ENCODE measurements at regions not wholly inside any gene's neighbourhood (a gene's known extent, or its start where the extent isn't known, plus 50 kb on each side); places are given as distances from the start of the nearest gene placed in this dataset.

GRCh38 chr5:125044491-125045282 is 298.2 kb upstream of the ZNF608 start:
- no peak overlapping the region for H3K27ac ChIP-seq (ENCODE audit: low read depth, low read length)

GRCh38 chr5:125045646-125046045 is 299.2 kb upstream of the ZNF608 start:
- H3K9ac ChIP-seq (ENCODE audit: low read depth in 1 of 3, low read length in 3 of 3), result no peak overlapping the region
- H3K4me1 ChIP-seq (ENCODE audit: control insufficient read depth in 3 of 3, insufficient read depth in 3 of 3, low read length in 3 of 3), result peaks cover 14 to 25% (median 20%) of the 10 kb centered on the region in 3 donors
- no peak overlapping the region for H3K4me3 ChIP-seq (ENCODE audit: low read length in 3 of 3)
- H3K27ac ChIP-seq (ENCODE audit: low read depth, low read length), result no peak overlapping the region
- no peaks in the 10 kb centered on the region for H3K27me3 ChIP-seq (ENCODE audit: control insufficient read depth in 3 of 3, insufficient read depth in 3 of 3, low read length in 3 of 3)
- H3K36me3 ChIP-seq (ENCODE audit: control insufficient read depth in 3 of 3, insufficient read depth in 3 of 3, low read length in 3 of 3), result no peaks in the 10 kb centered on the region
- no peaks in the 10 kb centered on the region for H3K9me3 ChIP-seq (ENCODE audit: control insufficient read depth in 3 of 3, low read length in 3 of 3)

More at GRCh38 chr5:125044491-125045282, 298.2 kb upstream of the ZNF608 start:
- Histone ChIP-seq H3K9ac (ENCODE audit: low read depth in 1 of 3, low read length in 3 of 3) (no peak overlapping the region), H3K4me1 (ENCODE audit: control insufficient read depth in 3 of 3, insufficient read depth in 3 of 3, low read length in 3 of 3) (peaks cover 14 to 25% (median 20%) of the 10 kb centered on the region in 3 donors), H3K27me3 (ENCODE audit: control insufficient read depth in 3 of 3, insufficient read depth in 3 of 3, low read length in 3 of 3) (no peaks in the 10 kb centered on the region), H3K36me3 (ENCODE audit: control insufficient read depth in 3 of 3, insufficient read depth in 3 of 3, low read length in 3 of 3) (no peaks in the 10 kb centered on the region), H3K9me3 (ENCODE audit: control insufficient read depth in 3 of 3, low read length in 3 of 3) (no peaks in the 10 kb centered on the region), H3K4me3 (ENCODE audit: low read length in 3 of 3) (no peak overlapping the region)

GRCh38 chr5:125046838-125047237 is 300.4 kb upstream of the ZNF608 start:
- Histone ChIP-seq H3K27me3 (ENCODE audit: control insufficient read depth in 3 of 3, insufficient read depth in 3 of 3, low read length in 3 of 3) (no peaks in the 10 kb centered on the region), H3K4me3 (ENCODE audit: low read length in 3 of 3) (no peak overlapping the region), H3K27ac (ENCODE audit: low read depth, low read length) (no peak overlapping the region), H3K9me3 (ENCODE audit: control insufficient read depth in 3 of 3, low read length in 3 of 3) (no peaks in the 10 kb centered on the region), H3K9ac (ENCODE audit: low read depth in 1 of 3, low read length in 3 of 3) (no peak overlapping the region), H3K4me1 (ENCODE audit: control insufficient read depth in 3 of 3, insufficient read depth in 3 of 3, low read length in 3 of 3) (peaks cover 14 to 25% (median 20%) of the 10 kb centered on the region in 3 donors), H3K36me3 (ENCODE audit: control insufficient read depth in 3 of 3, insufficient read depth in 3 of 3, low read length in 3 of 3) (no peaks in the 10 kb centered on the region)

- Histone ChIP-seq H3K9ac (ENCODE audit: low read depth in 1 of 3, low read length in 3 of 3) (no peak overlapping the region), H3K27ac (ENCODE audit: low read depth, low read length) (no peak overlapping the region), H3K4me3 (ENCODE audit: low read length in 3 of 3) (no peak overlapping the region), H3K9me3 (ENCODE audit: control insufficient read depth in 3 of 3, low read length in 3 of 3) (no peaks in the 10 kb centered on the region), H3K27me3 (ENCODE audit: control insufficient read depth in 3 of 3, insufficient read depth in 3 of 3, low read length in 3 of 3) (no peaks in the 10 kb centered on the region), H3K4me1 (ENCODE audit: control insufficient read depth in 3 of 3, insufficient read depth in 3 of 3, low read length in 3 of 3) (peaks cover 14 to 18% (median 15%) of the 10 kb centered on the region in 3 donors), H3K36me3 (ENCODE audit: control insufficient read depth in 3 of 3, insufficient read depth in 3 of 3, low read length in 3 of 3) (no peaks in the 10 kb centered on the region)
Observed at GRCh38 chr5:125047871-125048270, 301.4 kb upstream of the ZNF608 start.

- Histone ChIP-seq H3K36me3 (ENCODE audit: control insufficient read depth in 3 of 3, insufficient read depth in 3 of 3, low read length in 3 of 3) (no peaks in the 10 kb centered on the region), H3K9ac (ENCODE audit: low read depth in 1 of 3, low read length in 3 of 3) (no peak overlapping the region), H3K9me3 (ENCODE audit: control insufficient read depth in 3 of 3, low read length in 3 of 3) (no peaks in the 10 kb centered on the region), H3K27me3 (ENCODE audit: control insufficient read depth in 3 of 3, insufficient read depth in 3 of 3, low read length in 3 of 3) (no peaks in the 10 kb centered on the region), H3K27ac (ENCODE audit: low read depth, low read length) (no peak overlapping the region), H3K4me1 (ENCODE audit: control insufficient read depth in 3 of 3, insufficient read depth in 3 of 3, low read length in 3 of 3) (no peaks in the 10 kb centered on the region), H3K4me3 (ENCODE audit: low read length in 3 of 3) (no peak overlapping the region)
Observed at GRCh38 chr5:125049721-125050702, 303.6 kb upstream of the ZNF608 start.

GRCh38 chr5:125050926-125051325 is 304.5 kb upstream of the ZNF608 start:
- Histone ChIP-seq H3K36me3 (ENCODE audit: control insufficient read depth in 3 of 3, insufficient read depth in 3 of 3, low read length in 3 of 3) (no peaks in the 10 kb centered on the region), H3K27ac (ENCODE audit: low read depth, low read length) (no peak overlapping the region), H3K4me3 (ENCODE audit: low read length in 3 of 3) (no peak overlapping the region), H3K9ac (ENCODE audit: low read depth in 1 of 3, low read length in 3 of 3) (no peak overlapping the region), H3K27me3 (ENCODE audit: control insufficient read depth in 3 of 3, insufficient read depth in 3 of 3, low read length in 3 of 3) (no peaks in the 10 kb centered on the region), H3K9me3 (ENCODE audit: control insufficient read depth in 3 of 3, low read length in 3 of 3) (no peaks in the 10 kb centered on the region), H3K4me1 (ENCODE audit: control insufficient read depth in 3 of 3, insufficient read depth in 3 of 3, low read length in 3 of 3) (no peaks in the 10 kb centered on the region)

- Histone ChIP-seq H3K4me3 (ENCODE audit: low read length in 3 of 3) (no peak overlapping the region), H3K27me3 (ENCODE audit: control insufficient read depth in 3 of 3, insufficient read depth in 3 of 3, low read length in 3 of 3) (no peaks in the 10 kb centered on the region), H3K27ac (ENCODE audit: low read depth, low read length) (no peak overlapping the region), H3K9ac (ENCODE audit: low read depth in 1 of 3, low read length in 3 of 3) (no peak overlapping the region), H3K36me3 (ENCODE audit: control insufficient read depth in 3 of 3, insufficient read depth in 3 of 3, low read length in 3 of 3) (no peaks in the 10 kb centered on the region), H3K4me1 (ENCODE audit: control insufficient read depth in 3 of 3, insufficient read depth in 3 of 3, low read length in 3 of 3) (peaks cover 0 to 3% (median 0%) of the 10 kb centered on the region in 3 donors), H3K9me3 (ENCODE audit: control insufficient read depth in 3 of 3, low read length in 3 of 3) (no peaks in the 10 kb centered on the region)
Observed at GRCh38 chr5:125052584-125052983, 306.1 kb upstream of the ZNF608 start.

- Histone ChIP-seq H3K9me3 (ENCODE audit: control insufficient read depth in 3 of 3, low read length in 3 of 3) (no peaks in the 10 kb centered on the region), H3K4me3 (ENCODE audit: low read length in 3 of 3) (no peak overlapping the region), H3K4me1 (ENCODE audit: control insufficient read depth in 3 of 3, insufficient read depth in 3 of 3, low read length in 3 of 3) (peaks cover 0 to 4% (median 0%) of the 10 kb centered on the region in 3 donors), H3K27me3 (ENCODE audit: control insufficient read depth in 3 of 3, insufficient read depth in 3 of 3, low read length in 3 of 3) (no peaks in the 10 kb centered on the region), H3K36me3 (ENCODE audit: control insufficient read depth in 3 of 3, insufficient read depth in 3 of 3, low read length in 3 of 3) (no peaks in the 10 kb centered on the region), H3K9ac (ENCODE audit: low read depth in 1 of 3, low read length in 3 of 3) (no peak overlapping the region), H3K27ac (ENCODE audit: low read depth, low read length) (no peak overlapping the region)
Observed at GRCh38 chr5:125053179-125053578, 306.7 kb upstream of the ZNF608 start.

- no peaks in the 10 kb centered on the region for H3K36me3 ChIP-seq (ENCODE audit: control insufficient read depth in 3 of 3, insufficient read depth in 3 of 3, low read length in 3 of 3)
Observed at GRCh38 chr5:125054146-125054545, 307.7 kb upstream of the ZNF608 start.

More at GRCh38 chr5:125054146-125054545, 307.7 kb upstream of the ZNF608 start:
- no peak overlapping the region for H3K27ac ChIP-seq (ENCODE audit: low read depth, low read length)
- no peaks in the 10 kb centered on the region for H3K27me3 ChIP-seq (ENCODE audit: control insufficient read depth in 3 of 3, insufficient read depth in 3 of 3, low read length in 3 of 3)
- no peak overlapping the region for H3K9ac ChIP-seq (ENCODE audit: low read depth in 1 of 3, low read length in 3 of 3)
- no peaks in the 10 kb centered on the region for H3K9me3 ChIP-seq (ENCODE audit: control insufficient read depth in 3 of 3, low read length in 3 of 3)
- no peak overlapping the region for H3K4me3 ChIP-seq (ENCODE audit: low read length in 3 of 3)
- peaks cover 0 to 6% (median 3%) of the 10 kb centered on the region in 3 donors for H3K4me1 ChIP-seq (ENCODE audit: control insufficient read depth in 3 of 3, insufficient read depth in 3 of 3, low read length in 3 of 3)
